HL-60 (cell line): ENCODE measurements at regions not wholly inside any gene's neighbourhood (a gene's known extent, or its start where the extent isn't known, plus 50 kb on each side); places are given as distances from the start of the nearest gene placed in this dataset.
"Not testable (repeated sequence)": the region's sequence is repeated elsewhere in the genome, so short reads cannot be mapped to it uniquely, and the experiment has no call there.

Experiments used
- DNase-seq, 2 experiments: peaks; one replicate each; pipeline ENCODE4 v3.0.0-alpha.2; 2010 to 2020; ENCODE audit warnings: low read depth in 1 of 2, low spot score in 1 of 2
- H3K27ac ChIP-seq: fragments of 250-450 bp; sonication (Bioruptor Pico); replicated peaks from 2 replicates; pipeline ENCODE4 v1.5.1; 2020; ENCODE audit warnings: mild to moderate bottlenecking, moderate library complexity
- H3K27me3 ChIP-seq: fragments of 250-450 bp; sonication (Bioruptor Pico); 2 replicates; pipeline ENCODE4 v1.5.1; 2021; ENCODE audit warnings: mild to moderate bottlenecking, moderate library complexity; ENCODE audit not compliant: insufficient read depth, poor library complexity, severe bottlenecking
- H3K4me3 ChIP-seq: replicated peaks from 2 replicates; pipeline ENCODE4 v1.5.1; 2011; ENCODE audit warnings: mild to moderate bottlenecking, control low read depth, low read length; ENCODE audit not compliant: insufficient read depth
- CTCF ChIP-seq: IDR thresholded peaks from one replicate; pipeline ENCODE4 v1.5.1; 2011; ENCODE audit warnings: low read length, control low read depth, inconsistent platforms; ENCODE audit not compliant: insufficient read depth
- GABPA ChIP-seq: IDR thresholded peaks from 2 replicates; pipeline ENCODE4 v1.6.1; 2012; ENCODE audit warnings: low read depth
- POLR2AphosphoS5 ChIP-seq: IDR thresholded peaks from 2 replicates; pipeline ENCODE4 v1.6.1; 2012; ENCODE audit warnings: low read depth
- REST ChIP-seq: IDR thresholded peaks from 2 replicates; pipeline ENCODE4 v1.6.1; 2012; ENCODE audit warnings: low read depth; ENCODE audit not compliant: insufficient replicate concordance
- SPI1 ChIP-seq: IDR thresholded peaks from 2 replicates; pipeline ENCODE4 v1.6.1; 2012; ENCODE audit warnings: low read depth, mild to moderate bottlenecking, borderline replicate concordance

- Histone ChIP-seq H3K4me3 (no peak overlapping the region), H3K27me3 (no peaks in the 10 kb centered on the region), H3K27ac (no peak overlapping the region)
- no peak for DNase-seq
- TF ChIP-seq GABPA, result no peak
- TF ChIP-seq REST, result no peak
- TF ChIP-seq POLR2AphosphoS5, result no peak
- no peak for TF ChIP-seq SPI1
- no peak for TF ChIP-seq CTCF
Observed at GRCh38 chr3:20527368-20527767, 341.4 kb upstream of the SGO1 start.

GRCh38 chr3:20524328-20524727 is 338.3 kb upstream of the SGO1 start:
- Histone ChIP-seq H3K27ac (no peak overlapping the region), H3K27me3 (no peaks in the 10 kb centered on the region), H3K4me3 (no peak overlapping the region)
- TF ChIP-seq POLR2AphosphoS5 (no peak), SPI1 (no peak), REST (no peak), CTCF (no peak), GABPA (no peak)
- no peak for DNase-seq

GRCh38 chr3:20523293-20523692 is 337.3 kb upstream of the SGO1 start:
- DNase-seq, result no peak
- Histone ChIP-seq H3K27ac (no peak overlapping the region), H3K27me3 (no peaks in the 10 kb centered on the region), H3K4me3 (no peak overlapping the region)
- TF ChIP-seq POLR2AphosphoS5, result no peak

- H3K4me3 ChIP-seq, DNase-seq, H3K27ac ChIP-seq, H3K27me3 ChIP-seq: not testable (repeated sequence)
Observed at GRCh38 chr3:20517316-20517715, 331.3 kb upstream of the SGO1 start.

- TF ChIP-seq CTCF (no peak), SPI1 (no peak), POLR2AphosphoS5 (no peak), REST (no peak), GABPA (no peak)
- DNase-seq, result no peak
- H3K27me3 ChIP-seq, result no peaks in the 10 kb centered on the region
- no peak overlapping the region for H3K4me3 ChIP-seq
- H3K27ac ChIP-seq, result no peak overlapping the region
Observed at GRCh38 chr3:20516311-20516710, 330.3 kb upstream of the SGO1 start.
